Stomach smooth muscle (tissue), 2 donors: ENCODE measurements at regions not wholly inside any gene's neighbourhood (a gene's known extent, or its start where the extent isn't known, plus 50 kb on each side); places are given as distances from the start of the nearest gene placed in this dataset.
"Not testable (repeated sequence)": the region's sequence is repeated elsewhere in the genome, so short reads cannot be mapped to it uniquely, and the experiment has no call there.

Experiments
- H3K27ac ChIP-seq: one replicate; pipeline ENCODE4 v1.7.0; 2013; ENCODE audit warnings: mild to moderate bottlenecking, low read length, inconsistent platforms
- H3K27me3 ChIP-seq, 2 donors: one replicate each; pipeline ENCODE4 v1.7.0; 2013; ENCODE audit warnings: low read length in 2 of 2; ENCODE audit not compliant: insufficient read depth in 2 of 2, control insufficient read depth in 1 of 2
- H3K36me3 ChIP-seq, 2 donors: one replicate each; pipeline ENCODE4 v1.7.0; 2013; ENCODE audit warnings: low read length in 2 of 2; ENCODE audit not compliant: control insufficient read depth in 2 of 2, insufficient read depth in 2 of 2
- H3K4me1 ChIP-seq: one replicate; pipeline ENCODE4 v1.7.0; 2013; ENCODE audit warnings: low read length; ENCODE audit not compliant: control insufficient read depth, insufficient read depth
- H3K4me3 ChIP-seq, 2 donors: one replicate each; pipeline ENCODE4 v1.7.0; 2013; ENCODE audit warnings: low read length in 2 of 2
- H3K9ac ChIP-seq, 2 donors: one replicate each; pipeline ENCODE4 v1.7.0; 2013; ENCODE audit warnings: low read length in 2 of 2, mild to moderate bottlenecking in 1 of 2
- H3K9me3 ChIP-seq, 2 donors: one replicate each; pipeline ENCODE4 v1.7.0; 2013; ENCODE audit warnings: low read length in 2 of 2; ENCODE audit not compliant: control insufficient read depth in 2 of 2
- donor health status: healthy.
- donor health status: Pancreatic carcinoma.

DNA sequence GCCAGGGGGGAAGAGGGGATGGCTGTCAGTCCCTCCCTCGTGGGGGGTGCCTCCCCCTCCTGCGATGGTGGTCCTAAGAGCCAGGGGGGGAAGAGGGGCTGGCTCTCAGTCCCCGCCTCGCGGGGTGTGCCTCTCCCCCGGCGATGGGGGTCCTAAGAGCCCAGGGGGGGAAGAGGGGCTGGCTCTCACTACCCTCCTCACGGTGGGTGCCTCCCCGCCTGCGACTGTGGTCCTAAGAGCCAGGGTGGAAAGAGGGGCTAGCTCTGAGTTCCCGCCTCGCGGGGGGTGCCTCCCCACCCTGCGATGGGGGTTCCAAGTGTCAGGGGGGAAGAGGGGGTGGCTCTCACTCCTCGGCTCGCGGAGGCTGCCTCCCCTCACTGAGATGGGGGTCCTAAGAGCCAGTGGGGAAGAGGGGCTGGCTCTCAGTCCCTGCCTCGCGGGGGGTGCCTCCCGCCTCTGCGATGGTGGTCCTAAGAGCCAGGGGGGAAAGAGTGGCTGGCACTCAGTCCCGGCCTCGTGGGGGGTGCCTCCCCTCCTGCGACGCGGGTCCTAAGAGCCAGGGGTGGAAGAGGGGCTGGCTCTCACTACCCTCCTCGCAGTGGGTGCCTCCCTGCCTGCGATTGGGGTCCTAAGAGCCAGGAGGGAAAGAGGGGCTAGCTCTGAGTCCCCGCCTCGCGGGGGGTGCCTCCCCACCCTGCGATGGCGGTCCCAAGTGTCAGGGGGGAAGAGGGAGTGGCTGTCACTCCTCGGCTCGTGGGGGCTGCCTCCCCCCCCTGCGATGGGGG lies 2325.6 kb upstream of the PCDH20 start:
- H3K36me3 ChIP-seq, result no peaks in the 10 kb centered on the region
- H3K9me3 ChIP-seq, result no peaks in the 10 kb centered on the region
- H3K4me1 ChIP-seq, result no peaks in the 10 kb centered on the region

GRCh38 chr13:63739112-63739735 lies 2323.6 kb upstream of the PCDH20 start:
- H3K27me3 ChIP-seq, H3K27ac ChIP-seq, H3K9me3 ChIP-seq, H3K4me3 ChIP-seq, H3K4me1 ChIP-seq, H3K36me3 ChIP-seq, H3K9ac ChIP-seq: not testable (repeated sequence)

More for the DNA sequence above, 2325.6 kb upstream of the PCDH20 start:
- Histone ChIP-seq H3K4me3 (no peak overlapping the region), H3K27me3 (no peaks in the 10 kb centered on the region), H3K9ac (no peak overlapping the region), H3K27ac (no peak overlapping the region)

DNA sequence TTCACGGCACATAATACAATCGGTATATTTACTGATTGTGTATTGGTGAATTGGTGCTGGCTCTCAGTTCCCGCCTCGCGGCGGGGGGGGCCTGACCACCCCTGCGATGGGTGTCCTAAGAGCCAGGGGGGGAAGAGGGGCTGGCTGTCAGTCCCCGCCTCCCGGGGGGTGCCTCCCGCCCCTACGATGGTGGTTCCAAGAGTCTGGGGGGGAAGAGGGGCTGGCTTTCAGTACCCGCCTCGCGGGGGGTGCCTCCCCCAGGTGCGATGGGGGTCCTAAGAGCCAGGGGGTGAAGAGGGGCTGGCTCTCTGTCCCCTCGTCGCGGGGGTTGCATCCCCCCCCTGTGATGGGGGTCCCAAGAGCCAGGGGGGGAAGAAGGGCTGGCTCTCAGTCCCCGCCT lies 2321.8 kb upstream of the PCDH20 start:
- no peaks in the 10 kb centered on the region for H3K9me3 ChIP-seq
- no peak overlapping the region for H3K9ac ChIP-seq
- no peaks in the 10 kb centered on the region for H3K27me3 ChIP-seq
- H3K36me3 ChIP-seq, result no peaks in the 10 kb centered on the region
- no peaks in the 10 kb centered on the region for H3K4me1 ChIP-seq
- no peak overlapping the region for H3K27ac ChIP-seq
- no peak overlapping the region for H3K4me3 ChIP-seq

DNA sequence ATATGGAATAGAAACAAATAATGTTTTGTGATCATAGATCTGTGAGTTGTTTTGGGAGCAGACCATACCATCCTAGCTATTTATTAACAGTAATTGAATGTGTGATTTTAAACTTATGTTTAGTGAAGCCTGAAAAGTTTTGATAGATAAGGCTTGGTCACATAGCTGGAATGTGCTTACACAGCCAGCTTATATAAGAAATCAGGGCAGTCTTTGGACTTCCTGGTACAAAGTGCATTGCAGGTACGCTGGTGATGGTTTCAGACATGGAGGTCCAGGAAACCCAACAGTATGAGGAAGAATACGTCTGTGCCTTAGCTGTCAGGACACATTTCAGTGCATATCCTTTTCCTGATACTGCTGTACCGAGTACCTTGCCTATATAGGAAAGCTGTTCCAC lies 2316.2 kb upstream of the PCDH20 start:
- Histone ChIP-seq H3K36me3 (no peaks in the 10 kb centered on the region), H3K9ac (no peak overlapping the region), H3K9me3 (no peaks in the 10 kb centered on the region), H3K27me3 (no peaks in the 10 kb centered on the region), H3K4me3 (no peak overlapping the region), H3K4me1 (no peaks in the 10 kb centered on the region), H3K27ac (no peak overlapping the region)

- not testable (repeated sequence) for H3K4me3 ChIP-seq, H3K9me3 ChIP-seq, H3K27me3 ChIP-seq, H3K4me1 ChIP-seq, H3K27ac ChIP-seq, H3K9ac ChIP-seq, H3K36me3 ChIP-seq
Measured at GRCh38 chr13:63712159-63712558, 2296.5 kb upstream of the PCDH20 start.

GRCh38 chr13:63706751-63707150 lies 2291.1 kb upstream of the PCDH20 start:
- no peaks in the 10 kb centered on the region for H3K4me1 ChIP-seq
- H3K4me3 ChIP-seq, result no peak overlapping the region
- H3K9me3 ChIP-seq, result no peaks in the 10 kb centered on the region
- no peak overlapping the region for H3K27ac ChIP-seq
- no peaks in the 10 kb centered on the region for H3K36me3 ChIP-seq
- H3K27me3 ChIP-seq, result no peaks in the 10 kb centered on the region
- no peak overlapping the region for H3K9ac ChIP-seq

DNA sequence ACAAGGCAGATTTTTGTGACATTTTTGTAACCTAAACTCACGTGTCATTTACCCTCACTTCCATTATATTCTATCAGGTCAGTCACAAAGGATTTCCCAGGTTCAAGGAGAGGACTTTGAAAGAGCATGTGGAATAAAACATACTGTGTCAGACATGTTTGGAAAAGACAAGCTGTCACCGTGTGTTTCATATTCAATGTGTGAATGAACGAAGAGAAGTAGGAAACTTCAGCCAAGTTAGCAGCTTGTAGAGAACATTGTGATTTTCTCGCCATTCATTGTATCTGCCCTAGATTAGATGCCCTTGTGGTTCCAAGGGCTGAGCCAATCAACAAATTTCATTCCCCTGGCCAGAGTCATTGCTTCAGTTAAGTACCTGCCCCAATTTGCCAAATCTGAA lies 2288.9 kb upstream of the PCDH20 start:
- Histone ChIP-seq H3K9ac (no peak overlapping the region), H3K27me3 (no peaks in the 10 kb centered on the region), H3K4me3 (no peak overlapping the region), H3K36me3 (no peaks in the 10 kb centered on the region), H3K4me1 (no peaks in the 10 kb centered on the region), H3K27ac (no peak overlapping the region), H3K9me3 (no peaks in the 10 kb centered on the region)

- Histone ChIP-seq H3K4me1 (no peaks in the 10 kb centered on the region), H3K9ac (no peak overlapping the region), H3K36me3 (no peaks in the 10 kb centered on the region), H3K27me3 (no peaks in the 10 kb centered on the region), H3K27ac (no peak overlapping the region), H3K4me3 (no peak overlapping the region), H3K9me3 (no peaks in the 10 kb centered on the region)
Measured at GRCh38 chr13:63700350-63700749, 2284.7 kb upstream of the PCDH20 start.

GRCh38 chr13:63699948-63700347 lies 2284.3 kb upstream of the PCDH20 start:
- no peaks in the 10 kb centered on the region for H3K27me3 ChIP-seq
- no peak overlapping the region for H3K4me3 ChIP-seq
- H3K9me3 ChIP-seq, result no peaks in the 10 kb centered on the region
- H3K9ac ChIP-seq, result no peak overlapping the region
- H3K36me3 ChIP-seq, result no peaks in the 10 kb centered on the region
- no peaks in the 10 kb centered on the region for H3K4me1 ChIP-seq
- H3K27ac ChIP-seq, result no peak overlapping the region

DNA sequence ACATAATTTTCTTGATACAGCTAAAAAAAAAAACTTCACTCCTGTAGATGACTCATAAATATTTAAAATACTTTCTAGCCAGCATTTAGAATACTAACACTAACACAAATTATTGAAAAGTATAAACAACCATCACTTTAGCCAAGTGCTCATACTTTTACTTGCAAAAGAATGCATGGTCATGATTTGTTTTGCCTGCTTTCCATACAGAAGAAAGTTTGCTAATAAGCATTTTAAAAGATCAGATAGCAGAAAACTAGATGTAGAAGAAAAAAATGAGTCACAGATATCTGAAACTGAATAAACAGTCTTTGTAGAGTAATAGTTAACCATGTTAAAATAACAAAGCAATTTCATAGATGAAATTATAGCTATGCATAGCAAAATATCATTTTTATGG lies 2280.4 kb upstream of the PCDH20 start:
- Histone ChIP-seq H3K9ac (no peak overlapping the region), H3K27me3 (no peaks in the 10 kb centered on the region), H3K9me3 (no peaks in the 10 kb centered on the region), H3K27ac (no peak overlapping the region), H3K36me3 (no peaks in the 10 kb centered on the region), H3K4me3 (no peak overlapping the region), H3K4me1 (no peaks in the 10 kb centered on the region)

- Histone ChIP-seq H3K9me3 (no peaks in the 10 kb centered on the region), H3K27ac (no peak overlapping the region), H3K4me3 (no peak overlapping the region), H3K4me1 (no peaks in the 10 kb centered on the region), H3K27me3 (no peaks in the 10 kb centered on the region), H3K9ac (no peak overlapping the region), H3K36me3 (no peaks in the 10 kb centered on the region)
Measured at GRCh38 chr13:63693696-63694095, 2278.0 kb upstream of the PCDH20 start.
